ENCODE measurements at regions not wholly inside any gene's neighbourhood (a gene's known extent, or its start where the extent isn't known, plus 50 kb on each side); places are given as distances from the start of the nearest gene placed in this dataset.

DNA sequence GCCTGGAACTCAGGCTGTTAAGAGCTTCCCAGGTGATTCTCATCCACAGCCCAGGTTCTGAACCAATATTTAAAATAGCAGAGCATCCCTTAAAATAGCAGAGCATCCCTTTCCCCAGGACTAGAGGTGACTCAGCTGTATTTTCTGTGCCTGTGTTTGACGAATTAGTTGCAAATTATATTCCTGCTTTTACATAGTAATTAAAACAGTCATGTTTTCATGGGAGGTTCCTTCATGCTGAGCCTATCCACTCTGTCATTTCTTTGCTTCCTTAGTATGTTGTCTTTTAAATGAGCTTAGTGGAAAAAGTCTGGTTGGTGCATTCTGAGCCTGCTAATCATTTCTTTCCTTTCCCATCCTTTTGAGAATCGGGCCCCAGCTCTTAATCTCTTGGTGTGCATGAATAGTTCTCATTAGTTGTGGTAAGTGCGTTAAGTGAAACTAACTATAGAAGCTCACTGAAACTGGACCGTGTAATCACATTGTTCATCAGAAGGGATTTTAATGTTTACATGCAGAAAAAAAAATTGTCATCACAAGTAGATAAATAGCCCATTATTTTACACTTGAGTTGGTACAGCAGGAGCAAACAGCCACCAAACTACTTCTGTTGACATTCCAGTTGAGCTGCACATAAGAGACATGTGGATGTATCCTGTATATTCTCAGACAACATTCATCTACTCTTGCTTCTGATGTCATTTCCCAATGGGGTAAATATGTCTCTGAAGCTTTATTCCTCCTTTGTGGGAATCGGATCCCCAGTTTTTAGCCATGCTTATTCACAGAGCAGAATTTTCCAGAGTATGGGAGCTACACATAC lies 596.9 kb upstream of the WWC1 start:
- TF ChIP-seq, protein P1, sequence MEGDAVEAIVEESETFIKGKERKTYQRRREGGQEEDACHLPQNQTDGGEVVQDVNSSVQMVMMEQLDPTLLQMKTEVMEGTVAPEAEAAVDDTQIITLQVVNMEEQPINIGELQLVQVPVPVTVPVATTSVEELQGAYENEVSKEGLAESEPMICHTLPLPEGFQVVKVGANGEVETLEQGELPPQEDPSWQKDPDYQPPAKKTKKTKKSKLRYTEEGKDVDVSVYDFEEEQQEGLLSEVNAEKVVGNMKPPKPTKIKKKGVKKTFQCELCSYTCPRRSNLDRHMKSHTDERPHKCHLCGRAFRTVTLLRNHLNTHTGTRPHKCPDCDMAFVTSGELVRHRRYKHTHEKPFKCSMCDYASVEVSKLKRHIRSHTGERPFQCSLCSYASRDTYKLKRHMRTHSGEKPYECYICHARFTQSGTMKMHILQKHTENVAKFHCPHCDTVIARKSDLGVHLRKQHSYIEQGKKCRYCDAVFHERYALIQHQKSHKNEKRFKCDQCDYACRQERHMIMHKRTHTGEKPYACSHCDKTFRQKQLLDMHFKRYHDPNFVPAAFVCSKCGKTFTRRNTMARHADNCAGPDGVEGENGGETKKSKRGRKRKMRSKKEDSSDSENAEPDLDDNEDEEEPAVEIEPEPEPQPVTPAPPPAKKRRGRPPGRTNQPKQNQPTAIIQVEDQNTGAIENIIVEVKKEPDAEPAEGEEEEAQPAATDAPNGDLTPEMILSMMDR (IDR thresholded peaks at IDR 0.05): no peak
- no peak for TF ChIP-seq ZFX (IDR thresholded peaks at IDR 0.05; ENCODE audit: borderline replicate concordance)
